GM18508 (cell line): ENCODE measurements at regions not wholly inside any gene's neighbourhood (a gene's known extent, or its start where the extent isn't known, plus 50 kb on each side); places are given as distances from the start of the nearest gene placed in this dataset.

ENCODE experiments used
- ATAC-seq: cut with Tn5 transposase; IDR thresholded peaks from one replicate; pipeline ENCODE4 v1.9.1; 2021; ENCODE audit warnings: moderate number of reproducible peaks; ENCODE audit not compliant: insufficient read depth, unreplicated experiment

GRCh38 chr12:77578466-77579220 lies 252.1 kb upstream of the NAV3 start:
- ATAC-seq, result no peak

- ATAC-seq, result no peak
Measured at GRCh38 chr12:77577791-77578190, 252.9 kb upstream of the NAV3 start.

- ATAC-seq, result no peak
Measured at GRCh38 chr12:77575376-77575919, 255.2 kb upstream of the NAV3 start.

GRCh38 chr12:77572371-77572770 lies 258.3 kb upstream of the NAV3 start:
- ATAC-seq, result no peak

GRCh38 chr12:77571768-77572167 lies 258.9 kb upstream of the NAV3 start:
- no peak for ATAC-seq

- no peak for ATAC-seq
Measured at GRCh38 chr12:77571127-77571526, 259.6 kb upstream of the NAV3 start.

- ATAC-seq, result no peak
Measured at GRCh38 chr12:77569876-77570275, 260.8 kb upstream of the NAV3 start.

GRCh38 chr12:77560714-77561113 lies 270.0 kb upstream of the NAV3 start:
- ATAC-seq, result no peak

- ATAC-seq, result no peak
Measured at GRCh38 chr12:77559400-77560074, 271.2 kb upstream of the NAV3 start.

- ATAC-seq, result no peak
Measured at GRCh38 chr12:77555074-77555473, 275.6 kb upstream of the NAV3 start.

GRCh38 chr12:77553976-77554619 lies 276.6 kb upstream of the NAV3 start:
- ATAC-seq, result peak; percentile 100

GRCh38 chr12:77549383-77550128 lies 281.1 kb upstream of the NAV3 start:
- no peak for ATAC-seq

- ATAC-seq, result no peak
Measured at GRCh38 chr12:77548797-77549196, 281.9 kb upstream of the NAV3 start.

GRCh38 chr12:77540097-77540496 lies 290.6 kb upstream of the NAV3 start:
- ATAC-seq, result no peak

GRCh38 chr12:77537663-77538062 lies 293.0 kb upstream of the NAV3 start:
- no peak for ATAC-seq

GRCh38 chr12:77535734-77536133 lies 295.0 kb upstream of the NAV3 start:
- no peak for ATAC-seq

- no peak for ATAC-seq
Measured at GRCh38 chr12:77531912-77532311, 298.8 kb upstream of the NAV3 start.

GRCh38 chr12:77522247-77522646 lies 308.4 kb upstream of the NAV3 start:
- no peak for ATAC-seq

- ATAC-seq, result no peak
Measured at GRCh38 chr12:77521508-77522115, 309.1 kb upstream of the NAV3 start.

- no peak for ATAC-seq
Measured at GRCh38 chr12:77514511-77514910, 316.2 kb upstream of the NAV3 start.
